Lower lobe of right lung (tissue), 2 donors: ENCODE measurements at regions not wholly inside any gene's neighbourhood (a gene's known extent, or its start where the extent isn't known, plus 50 kb on each side); places are given as distances from the start of the nearest gene placed in this dataset.

Experiments
- ATAC-seq, 2 donors: fragments of 200-7000 bp; cut with Tn5 transposase; one replicate each; pipeline ENCODE4 v1.9.1; 2020 to 2022; ENCODE audit warnings: mild to moderate bottlenecking in 2 of 2, moderate library complexity in 2 of 2
- DNase-seq: peaks from one replicate; pipeline ENCODE4 v3.0.0-alpha.2; 2020
- H3K27ac ChIP-seq: fragments of 200-600 bp; one replicate; pipeline ENCODE4 v1.8.0; 2022
- H3K27me3 ChIP-seq: fragments of 200-600 bp; one replicate; pipeline ENCODE4 v1.8.0; 2022; ENCODE audit warnings: low read depth
- H3K36me3 ChIP-seq: fragments of 200-600 bp; one replicate; pipeline ENCODE4 v1.8.0; 2022; ENCODE audit warnings: mild to moderate bottlenecking
- H3K4me1 ChIP-seq: fragments of 200-600 bp; one replicate; pipeline ENCODE4 v1.8.0; 2022
- H3K4me3 ChIP-seq: fragments of 200-600 bp; one replicate; pipeline ENCODE4 v1.8.0; 2022; ENCODE audit warnings: mild to moderate bottlenecking
- H3K9me3 ChIP-seq: fragments of 200-600 bp; one replicate; pipeline ENCODE4 v1.8.0; 2022
- CTCF ChIP-seq: fragments of 200-600 bp; IDR thresholded peaks from one replicate; pipeline ENCODE4 v1.8.0; 2022; ENCODE audit warnings: antibody characterized with exemption, mild to moderate bottlenecking
- intact Hi-C: fragments of 100-400 bp; cut with DNase I; formaldehyde crosslinking; loops from one replicate; pipeline ENCODE4 v1.11.0; 2022
- donor health status: DM: no; HTN: yes; CAD: no; lungs with severe emphysema.

- ATAC-seq, result no peak
- Histone ChIP-seq H3K4me3 (no peak overlapping the region), H3K36me3 (no peaks in the 10 kb centered on the region), H3K4me1 (no peaks in the 10 kb centered on the region), H3K27me3 (no peaks in the 10 kb centered on the region), H3K9me3 (no peaks in the 10 kb centered on the region), H3K27ac (no peak overlapping the region)
- DNase-seq, result no peak
- intact Hi-C loops, result no loop called here
- no peak for TF ChIP-seq CTCF
These were observed 322.2 kb downstream of the RDH14 start for GRCh38 chr2:18238209-18238608.

GRCh38 chr2:18237298-18237697 lies 323.2 kb downstream of the RDH14 start:
- H3K36me3 ChIP-seq, result no peaks in the 10 kb centered on the region
- ATAC-seq, result no peak
- no peak overlapping the region for H3K27ac ChIP-seq
- H3K27me3 ChIP-seq, result no peaks in the 10 kb centered on the region
- no peak for TF ChIP-seq CTCF
- no peaks in the 10 kb centered on the region for H3K4me1 ChIP-seq
- H3K9me3 ChIP-seq, result no peaks in the 10 kb centered on the region
- intact Hi-C loops, result no loop called here
- H3K4me3 ChIP-seq, result no peak overlapping the region
- DNase-seq, result no peak

GRCh38 chr2:18232731-18233438 lies 327.6 kb downstream of the RDH14 start:
- Histone ChIP-seq H3K4me3 (no peak overlapping the region), H3K4me1 (no peaks in the 10 kb centered on the region), H3K36me3 (no peaks in the 10 kb centered on the region), H3K27ac (no peak overlapping the region), H3K9me3 (no peaks in the 10 kb centered on the region), H3K27me3 (no peaks in the 10 kb centered on the region)
- intact Hi-C loops, result no loop called here
- TF ChIP-seq CTCF, result no peak
- DNase-seq (no peak), ATAC-seq (peak in 1 of 2 donors; percentile 50)

GRCh38 chr2:18230668-18231067 lies 329.8 kb downstream of the RDH14 start:
- Histone ChIP-seq H3K9me3 (no peaks in the 10 kb centered on the region), H3K27ac (no peak overlapping the region), H3K36me3 (no peaks in the 10 kb centered on the region), H3K27me3 (no peaks in the 10 kb centered on the region), H3K4me3 (no peak overlapping the region), H3K4me1 (no peaks in the 10 kb centered on the region)
- no peak for TF ChIP-seq CTCF
- intact Hi-C loops, result no loop called here
- no peak for ATAC-seq
- no peak for DNase-seq

GRCh38 chr2:18219676-18220075 lies 340.8 kb downstream of the RDH14 start:
- intact Hi-C loops, result no loop called here
- Histone ChIP-seq H3K36me3 (no peaks in the 10 kb centered on the region), H3K27me3 (no peaks in the 10 kb centered on the region), H3K27ac (no peak overlapping the region), H3K4me3 (no peak overlapping the region), H3K4me1 (no peaks in the 10 kb centered on the region), H3K9me3 (no peaks in the 10 kb centered on the region)
- DNase-seq (no peak), ATAC-seq (no peak)
- peak; percentile 13 for TF ChIP-seq CTCF
